ENCODE measurements at regions not wholly inside any gene's neighbourhood (a gene's known extent, or its start where the extent isn't known, plus 50 kb on each side); places are given as distances from the start of the nearest gene placed in this dataset.

DNA sequence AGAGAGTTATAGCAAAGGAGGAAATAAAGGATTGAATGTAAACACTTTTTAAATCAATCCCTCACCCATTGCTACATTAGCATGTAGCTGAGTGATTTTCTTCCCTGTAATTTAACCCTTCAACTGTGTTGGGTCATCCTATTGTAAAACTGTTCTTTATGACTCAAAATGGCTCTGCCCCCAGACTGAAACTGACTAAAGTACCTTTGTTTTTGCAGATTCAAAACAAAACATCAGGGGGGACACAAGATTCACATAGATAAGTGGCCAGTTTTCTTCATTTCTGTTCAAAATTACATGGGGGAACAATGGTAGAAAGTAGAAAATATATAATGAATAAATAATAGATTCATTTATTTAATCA is 268.4 kb downstream of the IGSF11 start:
- no peak overlapping the region for H3K4me3 ChIP-seq (ENCODE audit: low read depth in 2 of 2, low read length in 1 of 2)
- H3K9me3 ChIP-seq, result no peaks in the 10 kb centered on the region
- TF ChIP-seq, protein P1, sequence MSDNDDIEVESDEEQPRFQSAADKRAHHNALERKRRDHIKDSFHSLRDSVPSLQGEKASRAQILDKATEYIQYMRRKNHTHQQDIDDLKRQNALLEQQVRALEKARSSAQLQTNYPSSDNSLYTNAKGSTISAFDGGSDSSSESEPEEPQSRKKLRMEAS (IDR thresholded peaks at IDR 0.05; ENCODE audit: low read depth), result no peak
- TF ChIP-seq SMC3 (IDR thresholded peaks at IDR 0.05; ENCODE audit: low read depth, low read length) (no peak), MXI1 (IDR thresholded peaks at IDR 0.05; ENCODE audit: low read depth, low read length) (no peak), RAD21 (IDR thresholded peaks at IDR 0.05; ENCODE audit: low read length) (no peak), FOXJ3 (CRISPR knock-in tag; IDR thresholded peaks at IDR 0.05) (no peak), NRF1 (IDR thresholded peaks at IDR 0.05; ENCODE audit: low read depth, low read length) (no peak), TAF1 (IDR thresholded peaks at IDR 0.05; ENCODE audit: borderline replicate concordance, low read depth, low read length) (no peak), CHD2 (IDR thresholded peaks at IDR 0.05; ENCODE audit: low read length, partially characterized antibody) (no peak), GATA2 (CRISPR knock-in tag; IDR thresholded peaks at IDR 0.05) (no peak), TCF12 (IDR thresholded peaks at IDR 0.05) (no peak), YY1 (IDR thresholded peaks at IDR 0.05; ENCODE audit: low read depth) (no peak), GABPA (IDR thresholded peaks at IDR 0.05; ENCODE audit: low read depth) (no peak), POLR2AphosphoS5 (IDR thresholded peaks at IDR 0.05; ENCODE audit: low read depth, low read length) (no peak), EP300 (IDR thresholded peaks at IDR 0.05; ENCODE audit: borderline replicate concordance in 1 of 2, low read depth in 1 of 2, low read length in 1 of 2) (no peak)
- TF ChIP-seq, protein P2, sequence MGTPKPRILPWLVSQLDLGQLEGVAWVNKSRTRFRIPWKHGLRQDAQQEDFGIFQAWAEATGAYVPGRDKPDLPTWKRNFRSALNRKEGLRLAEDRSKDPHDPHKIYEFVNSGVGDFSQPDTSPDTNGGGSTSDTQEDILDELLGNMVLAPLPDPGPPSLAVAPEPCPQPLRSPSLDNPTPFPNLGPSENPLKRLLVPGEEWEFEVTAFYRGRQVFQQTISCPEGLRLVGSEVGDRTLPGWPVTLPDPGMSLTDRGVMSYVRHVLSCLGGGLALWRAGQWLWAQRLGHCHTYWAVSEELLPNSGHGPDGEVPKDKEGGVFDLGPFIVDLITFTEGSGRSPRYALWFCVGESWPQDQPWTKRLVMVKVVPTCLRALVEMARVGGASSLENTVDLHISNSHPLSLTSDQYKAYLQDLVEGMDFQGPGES (IDR thresholded peaks at IDR 0.05; ENCODE audit: low read depth, low read length), result no peak
- TF ChIP-seq, protein P3, sequence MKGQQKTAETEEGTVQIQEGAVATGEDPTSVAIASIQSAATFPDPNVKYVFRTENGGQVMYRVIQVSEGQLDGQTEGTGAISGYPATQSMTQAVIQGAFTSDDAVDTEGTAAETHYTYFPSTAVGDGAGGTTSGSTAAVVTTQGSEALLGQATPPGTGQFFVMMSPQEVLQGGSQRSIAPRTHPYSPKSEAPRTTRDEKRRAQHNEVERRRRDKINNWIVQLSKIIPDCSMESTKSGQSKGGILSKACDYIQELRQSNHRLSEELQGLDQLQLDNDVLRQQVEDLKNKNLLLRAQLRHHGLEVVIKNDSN (IDR thresholded peaks at IDR 0.05; ENCODE audit: borderline replicate concordance, low read depth), result no peak
- TF ChIP-seq, protein P4, sequence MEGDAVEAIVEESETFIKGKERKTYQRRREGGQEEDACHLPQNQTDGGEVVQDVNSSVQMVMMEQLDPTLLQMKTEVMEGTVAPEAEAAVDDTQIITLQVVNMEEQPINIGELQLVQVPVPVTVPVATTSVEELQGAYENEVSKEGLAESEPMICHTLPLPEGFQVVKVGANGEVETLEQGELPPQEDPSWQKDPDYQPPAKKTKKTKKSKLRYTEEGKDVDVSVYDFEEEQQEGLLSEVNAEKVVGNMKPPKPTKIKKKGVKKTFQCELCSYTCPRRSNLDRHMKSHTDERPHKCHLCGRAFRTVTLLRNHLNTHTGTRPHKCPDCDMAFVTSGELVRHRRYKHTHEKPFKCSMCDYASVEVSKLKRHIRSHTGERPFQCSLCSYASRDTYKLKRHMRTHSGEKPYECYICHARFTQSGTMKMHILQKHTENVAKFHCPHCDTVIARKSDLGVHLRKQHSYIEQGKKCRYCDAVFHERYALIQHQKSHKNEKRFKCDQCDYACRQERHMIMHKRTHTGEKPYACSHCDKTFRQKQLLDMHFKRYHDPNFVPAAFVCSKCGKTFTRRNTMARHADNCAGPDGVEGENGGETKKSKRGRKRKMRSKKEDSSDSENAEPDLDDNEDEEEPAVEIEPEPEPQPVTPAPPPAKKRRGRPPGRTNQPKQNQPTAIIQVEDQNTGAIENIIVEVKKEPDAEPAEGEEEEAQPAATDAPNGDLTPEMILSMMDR (IDR thresholded peaks at IDR 0.05), result no peak
- DNase-seq, result no peak
- no peak overlapping the region for H3K4me2 ChIP-seq
- no peaks in the 10 kb centered on the region for H4K20me1 ChIP-seq (ENCODE audit: insufficient read depth)
- no peak overlapping the region for H2AFZ ChIP-seq (ENCODE audit: low read depth)
- no peaks in the 10 kb centered on the region for H3F3A ChIP-seq (replicated peaks; ENCODE audit: insufficient read depth)
- H3K4me1 ChIP-seq (ENCODE audit: control insufficient read depth in 1 of 2, insufficient read depth in 2 of 2, low read depth in 1 of 2, low read length in 1 of 2), result no peaks in the 10 kb centered on the region
- H3K79me2 ChIP-seq (ENCODE audit: insufficient read depth), result no peaks in the 10 kb centered on the region
- H3K27ac ChIP-seq (ENCODE audit: low read depth in 2 of 2, low read length in 1 of 2), result no peak overlapping the region
- no peaks in the 10 kb centered on the region for H3K36me3 ChIP-seq (replicated peaks in 1 of 2; ENCODE audit: control insufficient read depth in 1 of 2, insufficient read depth in 2 of 2, low read length in 1 of 2)
- no peaks in the 10 kb centered on the region for H3K27me3 ChIP-seq (ENCODE audit: insufficient read depth)
- H3K9ac ChIP-seq, result no peak overlapping the region
- ChIA-PET CTCF (interaction anchor here (0.7 kb wide), 1 partner anchor 8 kb away, joined by 3 read pairs; no protein-coding TSS in a partner anchor), POLR2A (no interaction called here)
- no peaks in the 10 kb centered on the region for H3K9me2 ChIP-seq
